CD4-positive, alpha-beta T cell (primary cell): ENCODE measurements at regions not wholly inside any gene's neighbourhood (a gene's known extent, or its start where the extent isn't known, plus 50 kb on each side); places are given as distances from the start of the nearest gene placed in this dataset.

Experiments used
- ATAC-seq: fragments of 200-7000 bp; cut with Tn5 transposase; one replicate; pipeline ENCODE4 v1.10.0; 2022; ENCODE audit warnings: mild to moderate bottlenecking; ENCODE audit not compliant: poor library complexity
- CTCF ChIA-PET: fragments of 350-600 bp; sonication (Branson Sonifier 250); formaldehyde crosslinking; loops from one replicate; lab custom pipeline; 2021; ENCODE audit warnings: antibody characterized with exemption, inconsistent platforms; lab: Charles Lee
- POLR2A ChIA-PET: fragments of 350-600 bp; sonication (Branson Sonifier 250); formaldehyde crosslinking; loops from one replicate; lab custom pipeline; 2021; ENCODE audit warnings: antibody characterized with exemption, inconsistent platforms; lab: Charles Lee
- DNase-seq, 14 experiments: peaks; one replicate each; pipeline ENCODE4 v3.0.0-alpha.2; 2013 to 2020; ENCODE audit warnings: mixed read lengths in 2 of 14
- H3K27ac ChIP-seq, 2 donors: one replicate each; pipeline versions ENCODE4 v1.5.1 to v1.7.0; 2013; ENCODE audit warnings: low read length in 2 of 2, low read depth in 1 of 2, mild to moderate bottlenecking in 1 of 2
- H3K27me3 ChIP-seq, 2 experiments: 1 replicate in 1 of 2; 2 replicates in 1 of 2; pipeline versions ENCODE4 v1.6.1 to v1.7.0; 2013; ENCODE audit warnings: low read length in 2 of 2, control low read depth in 1 of 2, mild to moderate bottlenecking in 1 of 2, moderate library complexity in 1 of 2; ENCODE audit not compliant: insufficient read depth in 2 of 2, control insufficient read depth in 1 of 2
- H3K36me3 ChIP-seq: one replicate; pipeline ENCODE4 v1.6.1; 2013; ENCODE audit warnings: low read length, control low read depth; ENCODE audit not compliant: insufficient read depth
- H3K4me1 ChIP-seq: one replicate; pipeline ENCODE4 v1.6.1; 2013; ENCODE audit warnings: low read length, control low read depth; ENCODE audit not compliant: insufficient read depth
- H3K4me3 ChIP-seq: one replicate; pipeline ENCODE4 v1.5.1; 2013; ENCODE audit warnings: mild to moderate bottlenecking, low read length, moderate library complexity
- H3K9me3 ChIP-seq, 2 experiments: 1 replicate in 1 of 2; 2 replicates in 1 of 2; pipeline versions ENCODE4 v1.6.1 to v1.7.0; 2013; ENCODE audit warnings: low read length in 2 of 2, mild to moderate bottlenecking in 2 of 2, control low read depth in 1 of 2, moderate library complexity in 1 of 2; ENCODE audit not compliant: control insufficient read depth in 1 of 2, insufficient read depth in 1 of 2
- H3K27ac Mint-ChIP-seq: one replicate; pipeline ENCODE4 v1.8.0; 2020; ENCODE audit warnings: mixed read lengths
- H3K27me3 Mint-ChIP-seq: one replicate; pipeline ENCODE4 v1.8.0; 2021; ENCODE audit warnings: mixed read lengths
- H3K36me3 Mint-ChIP-seq: one replicate; pipeline ENCODE4 v1.8.0; 2021; ENCODE audit warnings: low read depth, mixed read lengths
- H3K4me1 Mint-ChIP-seq: one replicate; pipeline ENCODE4 v1.8.0; 2021; ENCODE audit warnings: low read depth, mixed read lengths
- H3K4me3 Mint-ChIP-seq: one replicate; pipeline ENCODE4 v1.8.0; 2020; ENCODE audit warnings: mild to moderate bottlenecking, mixed read lengths
- H3K9me3 Mint-ChIP-seq: one replicate; pipeline ENCODE4 v1.8.0; 2020; ENCODE audit warnings: mixed read lengths
- CTCF ChIP-seq: fragments of 200-600 bp; IDR thresholded peaks from one replicate; pipeline ENCODE4 v1.8.0; 2022; ENCODE audit warnings: antibody characterized with exemption, mild to moderate bottlenecking
- intact Hi-C, 2 experiments: fragments of 100-400 bp; cut with DNase I in 1 of 2; cut with micrococcal nuclease in 1 of 2; formaldehyde crosslinking; loops; one replicate each; pipeline versions ENCODE4 v1.15.1 to v1.9.0; 2023 to 2025; cut with DNase I, micrococcal nuclease

GRCh38 chr4:185903205-185903604, 91.2 kb upstream of the SORBS2 start:
- intact Hi-C loops = no loop called here
- no peak for DNase-seq
- H3K27ac ChIP-seq = no peak overlapping the region
- no peaks in the 10 kb centered on the region for H3K4me1 ChIP-seq
- ATAC-seq = no peak
- Mint-ChIP-seq H3K9me3 (no peaks in the 10 kb centered on the region), H3K27me3 (no peaks in the 10 kb centered on the region), H3K27ac (no peak overlapping the region), H3K4me3 (no peak overlapping the region), H3K4me1 (no peaks in the 10 kb centered on the region), H3K36me3 (no peaks in the 10 kb centered on the region)
- ChIA-PET POLR2A (no interaction called here), CTCF (no interaction called here)
- no peak overlapping the region for H3K4me3 ChIP-seq
- H3K36me3 ChIP-seq = no peaks in the 10 kb centered on the region
- no peak for TF ChIP-seq CTCF
- no peaks in the 10 kb centered on the region for H3K9me3 ChIP-seq
- no peaks in the 10 kb centered on the region for H3K27me3 ChIP-seq

GRCh38 chr4:185904381-185904780, 92.4 kb upstream of the SORBS2 start:
- no peaks in the 10 kb centered on the region for H3K4me1 Mint-ChIP-seq
- DNase-seq (no peak), ATAC-seq (no peak)
- H3K27me3 ChIP-seq = no peaks in the 10 kb centered on the region
- ChIA-PET POLR2A (no interaction called here), CTCF (no interaction called here)
- intact Hi-C loops = no loop called here
- no peaks in the 10 kb centered on the region for H3K9me3 Mint-ChIP-seq
- no peak overlapping the region for H3K27ac Mint-ChIP-seq
- H3K4me3 ChIP-seq = no peak overlapping the region
- H3K27me3 Mint-ChIP-seq = no peaks in the 10 kb centered on the region
- no peaks in the 10 kb centered on the region for H3K4me1 ChIP-seq
- H3K36me3 Mint-ChIP-seq = no peaks in the 10 kb centered on the region
- H3K27ac ChIP-seq = no peak overlapping the region
- H3K4me3 Mint-ChIP-seq = no peak overlapping the region
- no peaks in the 10 kb centered on the region for H3K9me3 ChIP-seq
- no peak for TF ChIP-seq CTCF
- no peaks in the 10 kb centered on the region for H3K36me3 ChIP-seq

- H3K27ac ChIP-seq = no peak overlapping the region
Observed at GRCh38 chr4:185909972-185910371, 98.0 kb upstream of the SORBS2 start.

More at GRCh38 chr4:185909972-185910371, 98.0 kb upstream of the SORBS2 start:
- no peak for ATAC-seq
- Histone ChIP-seq H3K36me3 (no peaks in the 10 kb centered on the region), H3K4me3 (no peak overlapping the region), H3K9me3 (no peaks in the 10 kb centered on the region), H3K27me3 (no peaks in the 10 kb centered on the region), H3K4me1 (no peaks in the 10 kb centered on the region)
- Mint-ChIP-seq H3K27ac (no peak overlapping the region), H3K4me1 (no peaks in the 10 kb centered on the region), H3K36me3 (no peaks in the 10 kb centered on the region), H3K9me3 (no peaks in the 10 kb centered on the region), H3K27me3 (no peaks in the 10 kb centered on the region), H3K4me3 (no peak overlapping the region)
- no peak for TF ChIP-seq CTCF
- ChIA-PET CTCF (no interaction called here), POLR2A (no interaction called here)
- intact Hi-C loops = no loop called here
- no peak for DNase-seq
